Activated naive CD8-positive, alpha-beta T cell (primary cell): ENCODE measurements at regions not wholly inside any gene's neighbourhood (a gene's known extent, or its start where the extent isn't known, plus 50 kb on each side); places are given as distances from the start of the nearest gene placed in this dataset.
"Not testable (repeated sequence)": the region's sequence is repeated elsewhere in the genome, so short reads cannot be mapped to it uniquely, and the experiment has no call there.

ENCODE experiments used
- H3K27ac Mint-ChIP-seq: one replicate; pipeline ENCODE4 v1.8.0; 2021; ENCODE audit warnings: mixed read lengths
- H3K27me3 Mint-ChIP-seq: one replicate; pipeline ENCODE4 v1.8.0; 2021; ENCODE audit warnings: mixed read lengths
- H3K36me3 Mint-ChIP-seq: one replicate; pipeline ENCODE4 v1.8.0; 2021; ENCODE audit warnings: mixed read lengths
- H3K4me1 Mint-ChIP-seq: one replicate; pipeline ENCODE4 v1.8.0; 2021; ENCODE audit warnings: low read depth, mixed read lengths
- H3K4me3 Mint-ChIP-seq: one replicate; pipeline ENCODE4 v1.8.0; 2021; ENCODE audit warnings: mild to moderate bottlenecking, mixed read lengths
- H3K9me3 Mint-ChIP-seq: one replicate; pipeline ENCODE4 v1.8.0; 2021; ENCODE audit warnings: low read depth, mixed read lengths

GRCh38 chr18:1806884-1807615 is 764.3 kb downstream of the METTL4 start:
- Mint-ChIP-seq H3K27ac (no peak overlapping the region), H3K4me1 (no peaks in the 10 kb centered on the region), H3K36me3 (no peaks in the 10 kb centered on the region), H3K4me3 (no peak overlapping the region), H3K27me3 (no peaks in the 10 kb centered on the region), H3K9me3 (no peaks in the 10 kb centered on the region)

GRCh38 chr18:1811282-1811681 is 760.0 kb downstream of the METTL4 start:
- no peaks in the 10 kb centered on the region for H3K9me3 Mint-ChIP-seq
- H3K27me3 Mint-ChIP-seq = no peaks in the 10 kb centered on the region
- no peaks in the 10 kb centered on the region for H3K36me3 Mint-ChIP-seq
- H3K4me1 Mint-ChIP-seq = no peaks in the 10 kb centered on the region
- H3K4me3 Mint-ChIP-seq = no peak overlapping the region
- no peak overlapping the region for H3K27ac Mint-ChIP-seq

GRCh38 chr18:1825296-1825695 is 746.0 kb downstream of the METTL4 start:
- no peaks in the 10 kb centered on the region for H3K27me3 Mint-ChIP-seq
- no peaks in the 10 kb centered on the region for H3K4me1 Mint-ChIP-seq
- H3K9me3 Mint-ChIP-seq = no peaks in the 10 kb centered on the region
- no peak overlapping the region for H3K27ac Mint-ChIP-seq
- H3K4me3 Mint-ChIP-seq = no peak overlapping the region
- no peaks in the 10 kb centered on the region for H3K36me3 Mint-ChIP-seq

- peaks cover 6% of the 10 kb centered on the region for H3K9me3 Mint-ChIP-seq
- H3K27me3 Mint-ChIP-seq = no peaks in the 10 kb centered on the region
- no peak overlapping the region for H3K27ac Mint-ChIP-seq
- no peak overlapping the region for H3K4me3 Mint-ChIP-seq
- H3K4me1 Mint-ChIP-seq = no peaks in the 10 kb centered on the region
- no peaks in the 10 kb centered on the region for H3K36me3 Mint-ChIP-seq
Measured at GRCh38 chr18:1840878-1841277, 730.4 kb downstream of the METTL4 start.

GRCh38 chr18:1846640-1847039 is 724.7 kb downstream of the METTL4 start:
- H3K4me1 Mint-ChIP-seq = no peaks in the 10 kb centered on the region
- peaks cover 4% of the 10 kb centered on the region for H3K27me3 Mint-ChIP-seq
- no peak overlapping the region for H3K4me3 Mint-ChIP-seq
- no peak overlapping the region for H3K27ac Mint-ChIP-seq
- H3K9me3 Mint-ChIP-seq = peaks cover 5% of the 10 kb centered on the region
- no peaks in the 10 kb centered on the region for H3K36me3 Mint-ChIP-seq

- Mint-ChIP-seq H3K4me1 (no peaks in the 10 kb centered on the region), H3K27me3 (peaks cover 7% of the 10 kb centered on the region), H3K9me3 (no peaks in the 10 kb centered on the region), H3K36me3 (no peaks in the 10 kb centered on the region), H3K27ac (no peak overlapping the region), H3K4me3 (no peak overlapping the region)
Measured at GRCh38 chr18:1848716-1849115, 722.6 kb downstream of the METTL4 start.

- H3K4me3 Mint-ChIP-seq = no peak overlapping the region
- H3K36me3 Mint-ChIP-seq = no peaks in the 10 kb centered on the region
- no peak overlapping the region for H3K27ac Mint-ChIP-seq
- no peaks in the 10 kb centered on the region for H3K9me3 Mint-ChIP-seq
- H3K27me3 Mint-ChIP-seq = peaks cover 7% of the 10 kb centered on the region
- no peaks in the 10 kb centered on the region for H3K4me1 Mint-ChIP-seq
Measured at GRCh38 chr18:1849386-1849785, 721.9 kb downstream of the METTL4 start.

- H3K9me3 Mint-ChIP-seq, H3K27ac Mint-ChIP-seq, H3K4me3 Mint-ChIP-seq, H3K27me3 Mint-ChIP-seq, H3K36me3 Mint-ChIP-seq, H3K4me1 Mint-ChIP-seq: not testable (repeated sequence)
Measured at GRCh38 chr18:1857281-1857680, 714.0 kb downstream of the METTL4 start.

GRCh38 chr18:1861473-1861872 is 709.8 kb downstream of the METTL4 start:
- H3K4me1 Mint-ChIP-seq = no peaks in the 10 kb centered on the region
- no peaks in the 10 kb centered on the region for H3K9me3 Mint-ChIP-seq
- H3K27me3 Mint-ChIP-seq = no peaks in the 10 kb centered on the region
- H3K4me3 Mint-ChIP-seq = no peak overlapping the region
- no peak overlapping the region for H3K27ac Mint-ChIP-seq
- H3K36me3 Mint-ChIP-seq = no peaks in the 10 kb centered on the region

GRCh38 chr18:1865869-1866268 is 705.4 kb downstream of the METTL4 start:
- Mint-ChIP-seq H3K9me3 (no peaks in the 10 kb centered on the region), H3K27ac (no peak overlapping the region), H3K36me3 (no peaks in the 10 kb centered on the region), H3K4me1 (no peaks in the 10 kb centered on the region), H3K27me3 (no peaks in the 10 kb centered on the region), H3K4me3 (no peak overlapping the region)

GRCh38 chr18:1872274-1872673 is 699.0 kb downstream of the METTL4 start:
- no peaks in the 10 kb centered on the region for H3K36me3 Mint-ChIP-seq
- H3K4me1 Mint-ChIP-seq = no peaks in the 10 kb centered on the region
- no peak overlapping the region for H3K27ac Mint-ChIP-seq
- H3K4me3 Mint-ChIP-seq = no peak overlapping the region
- no peaks in the 10 kb centered on the region for H3K9me3 Mint-ChIP-seq
- H3K27me3 Mint-ChIP-seq = no peaks in the 10 kb centered on the region

GRCh38 chr18:1875219-1875618 is 696.1 kb downstream of the METTL4 start:
- H3K4me1 Mint-ChIP-seq = no peaks in the 10 kb centered on the region
- H3K27me3 Mint-ChIP-seq = no peaks in the 10 kb centered on the region
- H3K36me3 Mint-ChIP-seq = no peaks in the 10 kb centered on the region
- no peak overlapping the region for H3K27ac Mint-ChIP-seq
- H3K4me3 Mint-ChIP-seq = no peak overlapping the region
- no peaks in the 10 kb centered on the region for H3K9me3 Mint-ChIP-seq

GRCh38 chr18:1884623-1885022 is 686.7 kb downstream of the METTL4 start:
- no peaks in the 10 kb centered on the region for H3K36me3 Mint-ChIP-seq
- H3K9me3 Mint-ChIP-seq = peaks cover 3% of the 10 kb centered on the region

GRCh38 chr18:1891641-1892040 is 679.7 kb downstream of the METTL4 start:
- H3K9me3 Mint-ChIP-seq = no peaks in the 10 kb centered on the region

More at GRCh38 chr18:1884623-1885022, 686.7 kb downstream of the METTL4 start:
- Mint-ChIP-seq H3K4me1 (no peaks in the 10 kb centered on the region), H3K27me3 (no peaks in the 10 kb centered on the region), H3K27ac (no peak overlapping the region), H3K4me3 (no peak overlapping the region)

GRCh38 chr18:1892191-1892590 is 679.1 kb downstream of the METTL4 start:
- Mint-ChIP-seq H3K27ac (no peak overlapping the region), H3K4me1 (no peaks in the 10 kb centered on the region), H3K9me3 (no peaks in the 10 kb centered on the region), H3K27me3 (no peaks in the 10 kb centered on the region), H3K36me3 (no peaks in the 10 kb centered on the region), H3K4me3 (no peak overlapping the region)

More at GRCh38 chr18:1891641-1892040, 679.7 kb downstream of the METTL4 start:
- no peak overlapping the region for H3K4me3 Mint-ChIP-seq
- H3K36me3 Mint-ChIP-seq = no peaks in the 10 kb centered on the region
- H3K4me1 Mint-ChIP-seq = no peaks in the 10 kb centered on the region
- H3K27me3 Mint-ChIP-seq = no peaks in the 10 kb centered on the region
- H3K27ac Mint-ChIP-seq = no peak overlapping the region

- Mint-ChIP-seq H3K27me3 (peaks cover 1% of the 10 kb centered on the region), H3K9me3 (no peaks in the 10 kb centered on the region), H3K36me3 (no peaks in the 10 kb centered on the region), H3K4me1 (no peaks in the 10 kb centered on the region), H3K4me3 (no peak overlapping the region), H3K27ac (no peak overlapping the region)
Measured at GRCh38 chr18:1895456-1896185, 675.7 kb downstream of the METTL4 start.
